Muscle layer of colon (tissue), 2 donors: ENCODE measurements at regions not wholly inside any gene's neighbourhood (a gene's known extent, or its start where the extent isn't known, plus 50 kb on each side); places are given as distances from the start of the nearest gene placed in this dataset.

ENCODE experiments used
- H3K27ac ChIP-seq: one replicate; pipeline ENCODE4 v1.7.0; 2013; ENCODE audit warnings: low read depth, mild to moderate bottlenecking, low read length, moderate library complexity
- H3K27me3 ChIP-seq, 2 donors: one replicate each; pipeline ENCODE4 v1.7.0; 2013; ENCODE audit warnings: low read length in 2 of 2, mild to moderate bottlenecking in 2 of 2; ENCODE audit not compliant: insufficient read depth in 2 of 2, control insufficient read depth in 1 of 2
- H3K36me3 ChIP-seq: one replicate; pipeline ENCODE4 v1.7.0; 2013; ENCODE audit warnings: mild to moderate bottlenecking, low read length; ENCODE audit not compliant: insufficient read depth
- H3K4me1 ChIP-seq: one replicate; pipeline ENCODE4 v1.7.0; 2013; ENCODE audit warnings: mild to moderate bottlenecking, low read length; ENCODE audit not compliant: insufficient read depth
- H3K4me3 ChIP-seq, 2 donors: one replicate each; pipeline ENCODE4 v1.7.0; 2013; ENCODE audit warnings: low read length in 2 of 2, low read depth in 1 of 2, mild to moderate bottlenecking in 1 of 2, moderate library complexity in 1 of 2
- H3K9ac ChIP-seq: one replicate; pipeline ENCODE4 v1.7.0; 2013; ENCODE audit warnings: low read length
- H3K9me3 ChIP-seq: one replicate; pipeline ENCODE4 v1.7.0; 2013; ENCODE audit warnings: mild to moderate bottlenecking, low read length
- donor health status: abdominal sarcoma.
- donor health status: Adenocarcinoma of cecum.

GRCh38 chr22:23401910-23402274, 178.2 kb downstream of the IGLL1 start:
- Histone ChIP-seq H3K27ac (no peak overlapping the region), H3K9ac (no peak overlapping the region), H3K4me3 (no peak overlapping the region), H3K27me3 (peaks cover 0 to 5% of the 10 kb centered on the region in 2 donors), H3K36me3 (no peaks in the 10 kb centered on the region), H3K9me3 (no peaks in the 10 kb centered on the region), H3K4me1 (peaks cover 4% of the 10 kb centered on the region)

DNA sequence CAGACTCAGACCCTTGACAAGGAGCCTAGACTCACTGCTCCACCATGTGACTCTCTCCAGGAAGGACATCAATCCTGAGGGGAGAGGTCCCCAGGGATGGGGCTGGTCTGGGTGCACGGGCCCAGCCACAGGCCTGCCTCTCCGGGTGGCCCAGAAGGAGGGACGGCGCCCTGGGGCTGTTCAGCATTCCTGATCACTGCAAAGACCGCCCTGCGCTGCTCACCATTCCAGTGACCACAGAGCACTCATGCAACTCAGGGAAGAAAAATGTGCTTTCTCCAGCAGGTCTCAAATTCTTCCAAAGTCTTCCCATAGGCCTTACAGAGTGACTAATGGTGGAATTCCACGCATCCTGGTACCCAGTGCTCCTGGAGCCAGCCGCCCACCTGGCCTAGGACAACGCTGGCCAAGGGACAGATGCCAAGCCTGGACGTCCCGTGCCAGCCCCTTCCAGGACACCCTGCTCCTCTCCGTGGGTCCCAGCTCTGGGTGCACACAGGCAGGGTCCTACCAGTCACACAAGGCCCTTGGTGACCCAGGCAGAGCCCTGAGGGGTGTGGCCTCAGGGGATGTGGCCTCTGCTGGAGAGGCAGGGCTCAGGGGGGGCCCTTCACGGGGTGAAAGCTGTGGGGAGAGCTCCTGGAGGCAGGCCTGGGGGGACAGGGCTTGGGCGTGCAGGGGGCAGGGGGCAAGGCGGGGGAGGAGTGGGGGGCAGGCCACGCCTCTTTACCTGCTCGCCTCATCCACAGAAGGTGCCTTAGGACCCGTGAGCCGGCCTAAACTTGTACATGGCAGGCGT, 178.8 kb downstream of the IGLL1 start:
- Histone ChIP-seq H3K9ac (no peak overlapping the region), H3K4me3 (no peak overlapping the region), H3K27ac (no peak overlapping the region), H3K9me3 (no peaks in the 10 kb centered on the region), H3K4me1 (peaks cover 4% of the 10 kb centered on the region), H3K36me3 (no peaks in the 10 kb centered on the region), H3K27me3 (peaks cover 0 to 5% of the 10 kb centered on the region in 2 donors)

GRCh38 chr22:23400286-23400981, 179.7 kb downstream of the IGLL1 start:
- Histone ChIP-seq H3K4me3 (no peak overlapping the region), H3K9ac (no peak overlapping the region), H3K27me3 (peaks cover 0 to 5% of the 10 kb centered on the region in 2 donors), H3K36me3 (no peaks in the 10 kb centered on the region), H3K9me3 (no peaks in the 10 kb centered on the region), H3K27ac (no peak overlapping the region), H3K4me1 (peaks cover 4% of the 10 kb centered on the region)

DNA sequence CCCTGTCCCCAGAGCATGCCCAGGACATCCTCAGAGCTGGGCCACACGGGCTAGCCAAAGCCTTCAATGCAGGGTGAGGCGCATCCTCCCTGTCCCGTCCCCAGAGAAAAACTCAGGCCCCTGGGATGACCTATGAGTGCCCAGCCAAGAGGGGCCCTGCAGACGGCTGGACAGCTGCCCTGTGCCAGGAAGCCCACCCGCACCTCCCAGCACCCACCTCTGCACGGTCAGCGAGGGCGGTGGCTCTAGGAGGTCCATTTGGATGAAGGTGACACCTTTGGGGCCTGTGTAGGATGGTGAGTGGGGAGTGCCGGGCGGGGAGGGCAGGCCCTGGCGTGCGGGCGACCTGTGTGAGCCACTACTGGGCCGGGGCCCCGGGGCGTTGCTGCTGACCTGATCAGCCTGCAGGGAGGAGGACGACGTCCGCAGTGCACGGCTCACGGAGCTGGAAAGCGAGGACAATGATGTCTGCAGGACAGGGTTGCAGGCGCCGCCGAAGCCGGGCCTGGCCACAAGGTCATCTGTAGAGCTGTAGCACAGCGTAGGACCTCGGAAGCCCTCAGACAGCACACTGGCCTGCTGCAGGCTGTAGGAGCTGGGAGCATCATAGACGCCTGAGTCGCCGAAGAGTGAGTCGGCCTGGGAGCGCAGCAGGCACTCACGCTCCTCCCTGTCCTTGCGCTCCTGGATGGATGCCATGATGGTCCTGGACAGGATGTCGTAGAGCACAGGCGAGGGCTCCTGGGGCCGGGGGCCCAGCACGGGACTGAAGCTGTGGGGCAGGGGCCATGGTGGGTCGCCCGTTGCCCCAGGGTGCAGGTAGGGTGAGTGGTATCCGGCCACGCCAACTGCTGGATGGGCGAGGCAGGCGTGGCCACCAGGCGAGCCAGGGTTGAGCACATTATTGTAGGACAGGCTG, 180.5 kb downstream of the IGLL1 start:
- H3K9ac ChIP-seq: no peak overlapping the region
- no peaks in the 10 kb centered on the region for H3K36me3 ChIP-seq
- H3K4me3 ChIP-seq: no peak overlapping the region
- H3K9me3 ChIP-seq: no peaks in the 10 kb centered on the region
- H3K27ac ChIP-seq: no peak overlapping the region
- H3K4me1 ChIP-seq: peaks cover 4% of the 10 kb centered on the region
- no peaks in the 10 kb centered on the region for H3K27me3 ChIP-seq

- no peak overlapping the region for H3K4me3 ChIP-seq
- H3K27me3 ChIP-seq: no peaks in the 10 kb centered on the region
- H3K4me1 ChIP-seq: peaks cover 4% of the 10 kb centered on the region
- H3K9me3 ChIP-seq: no peaks in the 10 kb centered on the region
- no peak overlapping the region for H3K9ac ChIP-seq
- no peak overlapping the region for H3K27ac ChIP-seq
- H3K36me3 ChIP-seq: no peaks in the 10 kb centered on the region
These were observed 181.3 kb downstream of the IGLL1 start for GRCh38 chr22:23398701-23399366.

GRCh38 chr22:23397613-23398567, 182.2 kb downstream of the IGLL1 start:
- Histone ChIP-seq H3K36me3 (no peaks in the 10 kb centered on the region), H3K4me3 (no peak overlapping the region), H3K9ac (no peak overlapping the region), H3K9me3 (no peaks in the 10 kb centered on the region), H3K27ac (no peak overlapping the region), H3K4me1 (peaks cover 2% of the 10 kb centered on the region), H3K27me3 (no peaks in the 10 kb centered on the region)

DNA sequence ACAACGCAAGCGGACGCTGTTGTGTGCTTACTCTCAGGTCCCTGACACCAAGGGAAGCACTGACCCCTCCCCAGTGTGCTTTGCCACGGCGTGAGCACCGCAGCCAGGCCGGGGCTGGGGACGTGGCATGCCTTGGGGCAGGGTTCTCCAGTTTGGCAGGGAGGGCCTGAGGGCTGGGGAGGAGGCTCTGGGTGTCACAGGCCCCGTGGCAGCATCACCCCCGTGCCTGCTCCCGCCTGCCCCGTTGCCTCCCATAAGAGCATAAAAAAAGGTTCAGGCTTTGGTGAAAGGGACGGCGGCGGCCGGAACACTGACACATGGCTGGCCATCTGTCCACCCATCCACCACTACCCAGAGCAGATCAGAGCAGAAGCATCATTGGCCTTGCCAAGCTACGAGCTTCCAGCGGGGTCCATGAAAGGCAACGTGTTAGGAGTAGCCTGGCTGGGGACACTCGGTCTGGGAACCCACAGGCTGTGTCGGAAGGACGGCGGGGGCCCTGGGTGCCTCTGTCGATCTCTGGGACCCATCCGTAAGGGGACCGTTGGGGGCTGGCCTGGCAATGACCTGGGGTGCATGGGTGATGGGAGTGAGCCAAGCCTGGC, 183.0 kb downstream of the IGLL1 start:
- no peak overlapping the region for H3K4me3 ChIP-seq
- no peak overlapping the region for H3K27ac ChIP-seq
- H3K9me3 ChIP-seq: no peaks in the 10 kb centered on the region
- H3K9ac ChIP-seq: no peak overlapping the region
- no peaks in the 10 kb centered on the region for H3K4me1 ChIP-seq
- no peaks in the 10 kb centered on the region for H3K27me3 ChIP-seq
- no peaks in the 10 kb centered on the region for H3K36me3 ChIP-seq

- Histone ChIP-seq H3K9ac (no peak overlapping the region), H3K4me3 (no peak overlapping the region), H3K36me3 (no peaks in the 10 kb centered on the region), H3K4me1 (no peaks in the 10 kb centered on the region), H3K27ac (no peak overlapping the region), H3K9me3 (no peaks in the 10 kb centered on the region), H3K27me3 (no peaks in the 10 kb centered on the region)
These were observed 183.6 kb downstream of the IGLL1 start for GRCh38 chr22:23396362-23397007.

DNA sequence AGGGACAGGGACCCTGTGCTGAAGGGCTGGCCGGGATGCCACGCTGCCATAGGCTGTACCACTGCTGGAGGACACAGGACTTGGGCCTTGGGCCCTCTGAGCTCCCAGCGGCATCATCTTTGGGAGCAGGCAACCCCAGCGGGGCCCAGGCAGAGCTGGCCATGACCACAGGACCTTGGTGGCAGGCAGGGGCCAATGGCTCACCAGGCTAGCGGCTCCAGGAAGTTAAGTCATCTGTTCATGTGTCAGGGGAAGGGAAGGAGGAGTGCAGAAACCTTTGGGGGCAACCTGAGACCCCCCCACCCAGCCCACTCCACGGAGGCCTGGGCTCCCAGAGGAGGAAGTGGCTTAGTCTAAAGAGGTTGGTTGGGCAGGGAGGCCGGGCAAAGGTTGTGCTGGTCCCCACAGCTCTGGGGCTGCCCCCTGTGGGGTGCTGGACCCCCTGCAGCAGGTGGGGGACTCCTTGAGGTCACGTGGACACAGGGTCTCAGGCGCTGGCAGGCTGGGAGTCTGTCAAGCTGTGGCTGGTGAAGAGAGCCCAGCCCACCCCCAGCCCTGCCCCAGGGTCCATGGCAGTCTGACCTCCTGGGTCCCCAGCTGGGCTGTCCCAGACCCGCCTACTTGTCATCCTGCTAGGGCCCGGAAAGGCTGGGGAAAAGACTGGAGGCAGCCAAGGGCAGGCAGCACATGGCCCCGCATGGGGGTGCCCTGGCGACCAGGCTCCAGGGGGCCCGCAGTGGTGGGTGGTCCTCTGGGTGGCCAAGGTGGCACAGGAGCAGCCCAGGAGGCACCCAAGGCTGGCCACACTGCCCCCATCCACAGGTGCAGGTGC, 184.3 kb downstream of the IGLL1 start:
- no peaks in the 10 kb centered on the region for H3K4me1 ChIP-seq
- no peaks in the 10 kb centered on the region for H3K9me3 ChIP-seq
- H3K27me3 ChIP-seq: no peaks in the 10 kb centered on the region
- H3K36me3 ChIP-seq: no peaks in the 10 kb centered on the region
- no peak overlapping the region for H3K27ac ChIP-seq
- H3K9ac ChIP-seq: no peak overlapping the region
- H3K4me3 ChIP-seq: no peak overlapping the region
